ENCODE measurements at regions not wholly inside any gene's neighbourhood (a gene's known extent, or its start where the extent isn't known, plus 50 kb on each side); places are given as distances from the start of the nearest gene placed in this dataset.

DNA sequence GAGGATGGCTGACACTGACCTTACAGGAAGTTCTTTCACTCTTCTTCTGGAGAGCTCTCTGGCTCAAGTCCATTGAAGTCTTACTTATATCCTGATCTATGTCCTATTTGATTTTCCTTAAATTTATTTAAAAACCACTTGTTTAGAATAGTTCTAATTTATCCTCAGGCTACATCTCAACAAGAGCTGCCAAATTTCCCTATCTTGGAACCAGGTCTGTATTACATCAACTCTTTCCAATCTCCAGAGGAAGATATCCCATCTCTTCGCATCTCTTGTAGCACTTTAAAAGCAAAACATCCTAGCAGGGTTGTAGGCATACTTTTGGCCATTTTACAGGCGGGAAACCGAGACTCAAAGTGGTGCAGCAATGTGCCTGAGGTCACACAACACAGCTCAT lies 290.5 kb upstream of the TEX13C start:
- TF ChIP-seq, protein P1, sequence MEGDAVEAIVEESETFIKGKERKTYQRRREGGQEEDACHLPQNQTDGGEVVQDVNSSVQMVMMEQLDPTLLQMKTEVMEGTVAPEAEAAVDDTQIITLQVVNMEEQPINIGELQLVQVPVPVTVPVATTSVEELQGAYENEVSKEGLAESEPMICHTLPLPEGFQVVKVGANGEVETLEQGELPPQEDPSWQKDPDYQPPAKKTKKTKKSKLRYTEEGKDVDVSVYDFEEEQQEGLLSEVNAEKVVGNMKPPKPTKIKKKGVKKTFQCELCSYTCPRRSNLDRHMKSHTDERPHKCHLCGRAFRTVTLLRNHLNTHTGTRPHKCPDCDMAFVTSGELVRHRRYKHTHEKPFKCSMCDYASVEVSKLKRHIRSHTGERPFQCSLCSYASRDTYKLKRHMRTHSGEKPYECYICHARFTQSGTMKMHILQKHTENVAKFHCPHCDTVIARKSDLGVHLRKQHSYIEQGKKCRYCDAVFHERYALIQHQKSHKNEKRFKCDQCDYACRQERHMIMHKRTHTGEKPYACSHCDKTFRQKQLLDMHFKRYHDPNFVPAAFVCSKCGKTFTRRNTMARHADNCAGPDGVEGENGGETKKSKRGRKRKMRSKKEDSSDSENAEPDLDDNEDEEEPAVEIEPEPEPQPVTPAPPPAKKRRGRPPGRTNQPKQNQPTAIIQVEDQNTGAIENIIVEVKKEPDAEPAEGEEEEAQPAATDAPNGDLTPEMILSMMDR (IDR thresholded peaks at IDR 0.05) = no peak
- TF ChIP-seq POLR2A (IDR thresholded peaks at IDR 0.05) = no peak

All from vagina (tissue), 2 donors.